ENCODE measurements at regions not wholly inside any gene's neighbourhood (a gene's known extent, or its start where the extent isn't known, plus 50 kb on each side); places are given as distances from the start of the nearest gene placed in this dataset.

DNA sequence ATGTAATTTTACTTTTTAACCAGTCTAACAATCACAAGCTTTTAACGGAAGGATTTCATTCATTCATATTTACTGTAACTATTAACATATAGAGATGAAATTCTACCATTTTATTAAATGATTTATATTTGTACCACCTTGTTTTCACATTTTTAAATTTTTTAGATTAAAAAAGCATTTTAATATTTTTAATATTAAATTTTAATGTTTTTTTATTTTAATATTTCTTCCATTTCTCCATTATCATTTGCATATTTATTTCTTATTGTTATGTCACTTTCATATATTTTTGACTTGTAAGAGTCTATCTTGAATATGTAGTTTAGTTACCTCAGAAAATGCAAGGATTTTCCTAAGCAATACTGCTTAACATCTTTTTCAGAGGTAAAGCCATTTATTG lies 1034.0 kb upstream of the PTPRD start:
- DNase-seq (ENCODE audit: low read depth) = no peak
- TF ChIP-seq, protein P1, sequence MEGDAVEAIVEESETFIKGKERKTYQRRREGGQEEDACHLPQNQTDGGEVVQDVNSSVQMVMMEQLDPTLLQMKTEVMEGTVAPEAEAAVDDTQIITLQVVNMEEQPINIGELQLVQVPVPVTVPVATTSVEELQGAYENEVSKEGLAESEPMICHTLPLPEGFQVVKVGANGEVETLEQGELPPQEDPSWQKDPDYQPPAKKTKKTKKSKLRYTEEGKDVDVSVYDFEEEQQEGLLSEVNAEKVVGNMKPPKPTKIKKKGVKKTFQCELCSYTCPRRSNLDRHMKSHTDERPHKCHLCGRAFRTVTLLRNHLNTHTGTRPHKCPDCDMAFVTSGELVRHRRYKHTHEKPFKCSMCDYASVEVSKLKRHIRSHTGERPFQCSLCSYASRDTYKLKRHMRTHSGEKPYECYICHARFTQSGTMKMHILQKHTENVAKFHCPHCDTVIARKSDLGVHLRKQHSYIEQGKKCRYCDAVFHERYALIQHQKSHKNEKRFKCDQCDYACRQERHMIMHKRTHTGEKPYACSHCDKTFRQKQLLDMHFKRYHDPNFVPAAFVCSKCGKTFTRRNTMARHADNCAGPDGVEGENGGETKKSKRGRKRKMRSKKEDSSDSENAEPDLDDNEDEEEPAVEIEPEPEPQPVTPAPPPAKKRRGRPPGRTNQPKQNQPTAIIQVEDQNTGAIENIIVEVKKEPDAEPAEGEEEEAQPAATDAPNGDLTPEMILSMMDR (IDR thresholded peaks at IDR 0.05; ENCODE audit: insufficient read depth, low read depth, low read length, missing control alignments) = no peak
- no peak overlapping the region for H3K4me3 ChIP-seq (ENCODE audit: low read length)

DNA sequence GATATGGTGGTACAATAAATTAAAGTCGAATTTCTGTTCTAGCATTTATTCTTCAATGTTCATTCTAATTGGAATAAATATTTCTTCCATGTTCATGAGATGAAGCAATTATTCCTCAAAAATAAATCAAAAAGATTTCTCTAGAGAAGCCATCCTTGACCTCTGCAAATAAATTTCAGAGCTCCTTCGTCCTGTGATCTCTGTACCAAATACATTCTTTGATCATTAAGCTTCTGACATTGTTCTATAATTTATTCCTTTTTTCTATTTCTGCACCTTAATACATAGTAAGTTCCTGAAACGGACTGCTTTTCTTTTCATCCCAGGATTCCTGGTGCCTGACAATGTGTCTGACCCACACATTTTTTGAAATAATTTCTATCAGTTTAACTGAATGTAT lies 1039.3 kb upstream of the TYRP1 start:
- TF ChIP-seq, protein P1 (IDR thresholded peaks at IDR 0.05; ENCODE audit: insufficient read depth, low read depth, low read length, missing control alignments) = no peak
- no peak overlapping the region for H3K4me3 ChIP-seq (ENCODE audit: low read length)
- no peak for DNase-seq (ENCODE audit: low read depth)

DNA sequence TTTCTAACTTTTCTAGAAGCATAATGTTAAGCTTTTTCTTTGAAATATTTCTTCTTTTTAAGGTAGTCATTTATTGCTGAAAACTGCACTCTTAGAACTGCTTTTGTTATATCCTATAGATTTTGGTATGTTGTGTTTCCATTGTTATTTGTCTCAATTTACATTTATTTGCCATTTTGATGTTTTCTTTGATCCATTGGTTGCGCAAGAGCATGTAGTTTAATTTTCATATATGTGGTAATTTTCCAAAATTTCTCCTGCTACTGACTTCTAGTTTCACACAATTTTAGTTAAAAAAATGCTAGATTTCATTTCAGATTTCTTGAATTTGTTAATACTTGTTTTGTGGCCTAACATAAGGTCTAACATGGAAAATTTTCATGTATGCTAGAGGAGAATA lies 1029.3 kb upstream of the TYRP1 start:
- DNase-seq (ENCODE audit: low read depth) = no peak
- TF ChIP-seq, protein P1 (IDR thresholded peaks at IDR 0.05; ENCODE audit: insufficient read depth, low read depth, low read length, missing control alignments) = no peak
- H3K4me3 ChIP-seq (ENCODE audit: low read length) = no peak overlapping the region

DNA sequence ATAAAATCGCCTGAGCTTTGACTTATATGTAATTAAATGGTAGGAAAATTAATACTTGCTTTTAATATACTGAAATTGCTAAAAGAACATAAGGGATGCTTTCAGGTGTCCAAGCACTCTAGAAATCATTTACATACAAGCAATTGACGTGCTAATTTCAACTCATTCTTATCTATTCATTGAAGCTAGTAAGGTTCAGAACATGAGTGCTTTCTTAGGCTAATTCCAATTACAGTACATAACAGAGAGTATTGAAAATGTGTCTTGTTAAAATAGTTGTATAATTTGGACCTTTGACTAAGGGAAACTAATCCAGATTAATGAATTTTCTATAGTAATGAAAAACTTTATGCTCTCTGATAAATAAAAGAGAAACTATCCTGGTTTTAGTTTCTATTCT lies 1016.4 kb upstream of the TYRP1 start:
- no peak for DNase-seq (ENCODE audit: low read depth)
- TF ChIP-seq, protein P1 (IDR thresholded peaks at IDR 0.05; ENCODE audit: insufficient read depth, low read depth, low read length, missing control alignments) = no peak
- H3K4me3 ChIP-seq (ENCODE audit: low read length) = no peak overlapping the region

DNA sequence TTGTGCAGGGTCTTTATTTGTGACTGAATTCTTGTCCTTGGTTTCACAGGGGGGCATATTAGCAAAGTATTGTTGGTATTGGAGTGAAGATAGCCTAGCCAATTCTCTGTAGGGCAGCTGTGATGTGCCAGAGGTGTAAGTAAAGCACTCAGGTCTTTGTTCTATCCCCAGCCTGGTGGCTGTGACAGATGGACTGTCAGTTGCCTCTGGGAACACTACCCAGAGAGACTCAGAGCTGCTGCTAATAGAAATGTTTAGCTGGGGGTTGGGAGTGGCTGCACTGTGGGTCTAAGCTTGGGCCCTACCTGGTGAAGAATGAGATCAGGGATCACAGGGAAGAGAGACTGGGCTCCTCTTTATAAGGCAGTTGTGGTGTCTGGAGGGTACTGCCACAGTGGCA lies 1006.5 kb upstream of the TYRP1 start:
- no peak overlapping the region for H3K4me3 ChIP-seq (ENCODE audit: low read length)
- TF ChIP-seq, protein P1 (IDR thresholded peaks at IDR 0.05; ENCODE audit: insufficient read depth, low read depth, low read length, missing control alignments) = no peak
- no peak for DNase-seq (ENCODE audit: low read depth)

DNA sequence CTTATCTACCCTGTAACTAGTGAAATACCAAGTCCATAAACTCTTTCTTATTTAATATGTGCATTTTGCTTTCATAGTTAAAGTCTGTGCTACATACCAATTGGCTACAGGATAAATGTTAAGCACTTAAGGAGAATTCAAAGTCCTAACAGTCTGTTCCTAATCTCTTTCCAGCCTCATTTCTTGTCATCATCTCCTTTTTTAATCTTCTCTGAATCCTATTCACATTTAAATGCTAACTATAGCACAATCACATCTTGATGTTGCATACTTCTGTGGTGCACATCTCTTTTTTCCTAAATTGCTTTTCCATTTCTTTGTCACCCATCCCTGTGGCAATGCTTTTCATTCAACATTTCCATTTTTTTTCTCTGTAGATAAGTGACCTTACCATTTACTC lies 996.1 kb upstream of the TYRP1 start:
- H3K4me3 ChIP-seq (ENCODE audit: low read length) = no peak overlapping the region
- TF ChIP-seq, protein P1 (IDR thresholded peaks at IDR 0.05; ENCODE audit: insufficient read depth, low read depth, low read length, missing control alignments) = no peak
- DNase-seq (ENCODE audit: low read depth) = no peak

DNA sequence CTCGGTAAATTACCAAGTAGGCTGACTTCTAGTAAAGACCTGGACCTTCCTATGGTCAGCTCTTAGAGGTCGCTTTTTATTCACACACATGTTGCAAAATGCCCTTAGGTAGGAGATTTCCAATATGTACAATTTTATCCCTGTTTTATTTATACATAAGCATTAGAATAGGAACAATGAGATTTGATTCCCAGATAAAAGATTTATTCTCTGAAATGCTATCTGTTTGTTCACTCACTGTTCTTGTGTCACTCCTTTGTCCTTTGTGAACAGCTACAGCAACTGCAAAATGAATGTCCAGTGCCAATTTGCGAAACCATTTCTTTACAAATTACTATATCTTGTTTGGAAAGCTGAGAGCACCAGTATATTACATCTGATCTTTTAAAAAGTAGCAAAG lies 991.5 kb upstream of the TYRP1 start:
- DNase-seq (ENCODE audit: low read depth) = no peak
- no peak overlapping the region for H3K4me3 ChIP-seq (ENCODE audit: low read length)
- TF ChIP-seq, protein P1 (IDR thresholded peaks at IDR 0.05; ENCODE audit: insufficient read depth, low read depth, low read length, missing control alignments) = no peak
